Activated CD4-positive, alpha-beta T cell treated with anti-CD3 and anti-CD28 coated beads, Interleukin-2, amount 50 U/mL, for 1 hour (primary cell): ENCODE measurements at regions not wholly inside any gene's neighbourhood (a gene's known extent, or its start where the extent isn't known, plus 50 kb on each side); places are given as distances from the start of the nearest gene placed in this dataset.
"Not testable (repeated sequence)": the region's sequence is repeated elsewhere in the genome, so short reads cannot be mapped to it uniquely, and the experiment has no call there.

Source experiments
- DNase-seq: peaks from one replicate; pipeline ENCODE4 v3.0.0-alpha.2; 2020

DNA sequence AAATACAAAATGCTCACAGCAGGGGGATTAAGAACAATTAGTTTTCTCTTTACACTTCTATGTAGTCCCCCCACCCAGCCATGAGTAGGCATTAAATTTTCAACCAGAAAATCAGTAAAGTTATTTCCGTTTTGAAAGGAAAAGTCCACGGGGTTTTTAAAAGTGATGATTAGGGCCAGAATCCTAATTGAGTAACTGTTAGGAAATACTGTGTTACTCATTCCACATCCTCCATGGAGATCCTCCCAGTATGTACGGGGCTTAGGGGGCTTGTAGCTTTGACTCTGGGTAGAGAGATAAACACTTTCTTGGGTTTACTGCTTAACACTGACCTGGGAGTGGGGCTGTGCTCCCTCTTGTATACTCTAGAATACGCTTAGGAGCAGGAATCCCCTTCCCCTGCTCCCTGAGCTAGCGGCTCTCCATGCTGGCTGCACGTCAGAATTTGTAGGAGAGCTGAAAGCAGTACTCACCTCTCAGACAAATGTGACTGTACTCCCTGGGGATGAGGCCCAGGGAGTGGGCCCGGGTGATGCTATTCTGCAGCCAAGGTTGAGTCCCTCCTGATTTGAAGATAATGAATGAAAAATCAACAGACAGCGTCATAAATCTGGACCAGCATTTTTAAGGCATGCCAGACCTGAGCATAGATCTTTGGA, 100.5 kb downstream of the SLC4A3 start:
- DNase-seq = no peak

DNA sequence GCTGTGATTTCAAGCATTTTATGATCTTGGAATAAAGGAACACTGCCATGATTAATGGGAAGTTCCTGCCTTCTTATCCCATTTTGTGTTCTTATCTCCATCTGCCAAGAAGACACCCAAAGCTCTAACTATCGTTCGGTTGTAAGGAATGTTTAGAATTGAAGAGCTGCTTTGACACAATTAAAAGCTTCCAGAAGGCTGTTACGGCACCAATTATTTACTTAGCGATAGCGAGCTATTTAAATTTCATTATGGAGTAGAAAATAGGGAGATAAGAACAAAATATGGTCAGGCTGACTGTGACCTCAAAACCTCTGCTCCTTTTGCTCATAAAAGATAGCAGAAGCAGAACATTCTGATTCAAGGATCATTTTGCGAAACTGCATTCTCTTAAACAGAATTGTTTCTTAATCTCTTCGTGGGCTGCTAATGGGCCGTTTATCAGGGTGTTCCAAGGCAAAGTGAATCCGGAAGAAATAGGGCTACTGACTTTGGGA, 101.6 kb downstream of the SLC4A3 start:
- DNase-seq = no peak

DNA sequence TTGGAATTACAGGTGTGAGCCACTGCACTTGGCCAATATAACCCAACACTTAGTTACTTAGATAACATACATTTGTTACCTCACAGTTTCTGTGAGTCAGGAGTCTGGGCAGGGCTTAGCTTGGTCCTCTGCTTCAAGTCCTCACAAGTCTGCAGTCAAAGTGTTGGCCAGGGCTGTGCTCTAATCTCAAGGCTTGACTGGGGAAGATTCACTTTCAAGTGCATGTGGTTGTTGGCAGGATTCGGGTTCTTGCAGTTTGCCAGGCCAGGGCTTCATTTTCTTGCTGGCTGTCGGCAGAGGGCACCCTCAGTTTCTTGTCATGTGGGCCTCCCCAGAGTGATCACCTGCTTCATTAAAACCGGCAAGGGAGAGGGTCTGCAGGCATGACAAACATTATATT, 103.7 kb downstream of the SLC4A3 start:
- no peak for DNase-seq

DNA sequence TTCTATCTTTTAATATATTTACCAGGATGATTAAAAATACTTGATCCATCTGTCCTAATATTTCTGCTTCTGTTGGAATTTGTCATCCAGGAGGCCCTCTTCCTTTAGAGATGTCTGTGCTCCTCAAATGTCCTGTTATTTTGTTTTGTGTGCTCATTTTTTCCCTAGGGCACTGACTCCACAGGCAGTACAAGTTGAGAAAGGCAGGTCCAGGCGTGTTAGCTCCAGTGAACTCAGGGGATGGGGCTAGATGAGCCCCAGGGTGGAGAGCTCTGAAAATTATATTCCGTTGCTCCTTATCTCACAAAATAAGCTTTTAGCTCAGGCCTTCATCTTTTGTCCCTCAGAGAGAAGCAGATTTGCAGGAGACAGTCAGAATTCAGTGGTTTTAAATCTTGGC, 105.7 kb downstream of the SLC4A3 start:
- no peak for DNase-seq

DNA sequence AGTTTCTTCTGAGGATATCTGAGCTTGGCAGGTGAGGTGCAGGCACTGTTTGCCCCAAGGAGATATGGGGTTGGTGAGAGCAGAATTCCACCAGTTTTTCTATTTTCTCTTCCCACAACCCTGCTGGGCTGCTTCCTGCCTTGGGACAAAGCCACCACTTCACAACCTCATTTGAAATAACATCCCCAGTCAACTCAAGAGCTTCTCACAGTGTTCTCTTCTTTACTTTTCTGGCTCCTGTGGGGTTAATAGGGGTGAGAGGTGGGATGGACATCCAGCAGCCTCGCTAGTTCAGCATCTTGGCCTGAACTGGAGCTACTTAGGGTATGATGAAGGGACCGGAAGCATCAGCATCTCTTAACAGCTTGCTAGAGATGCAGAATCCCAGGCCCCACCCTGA, 106.3 kb downstream of the SLC4A3 start:
- DNase-seq = no peak

DNA sequence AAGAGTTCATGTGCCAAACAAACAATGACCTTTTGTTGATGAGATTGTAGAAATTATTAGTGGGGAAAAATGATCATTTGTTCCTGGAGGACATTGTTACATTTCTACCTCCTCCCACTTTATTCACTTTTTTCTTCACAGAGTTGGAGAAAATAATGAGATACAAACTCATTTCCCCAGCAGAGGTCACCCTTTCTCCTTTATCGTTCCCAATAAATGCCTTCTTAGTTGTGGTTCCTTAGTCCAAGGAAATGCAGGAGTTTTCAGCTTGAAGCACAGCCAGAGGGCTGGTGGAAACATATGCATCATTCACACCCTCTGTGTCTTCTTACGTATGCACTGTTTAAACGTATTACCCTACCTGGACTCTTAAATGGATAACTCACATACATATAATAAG, 108.8 kb downstream of the SLC4A3 start:
- DNase-seq = no peak

DNA sequence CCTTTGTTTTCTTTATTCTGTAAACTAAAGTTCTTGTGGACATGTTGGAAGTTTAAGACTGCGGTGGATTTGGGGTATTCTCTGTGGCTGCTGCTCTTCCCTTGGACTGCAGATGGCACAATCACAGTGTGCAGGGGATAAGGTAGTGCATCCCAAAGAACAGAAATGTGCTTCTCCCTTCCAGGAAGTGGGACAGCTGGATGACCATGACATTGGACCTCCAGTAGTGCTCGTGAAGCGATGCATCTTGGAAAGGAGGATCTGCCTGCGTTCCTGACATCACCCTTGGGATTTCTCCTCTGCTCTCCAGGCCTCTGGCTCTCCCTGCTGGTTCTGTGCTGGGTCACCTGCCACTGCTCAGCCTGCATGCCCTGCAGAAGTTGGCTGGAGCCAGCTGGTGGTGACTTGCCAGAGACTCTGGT, 109.9 kb downstream of the SLC4A3 start:
- no peak for DNase-seq

DNA sequence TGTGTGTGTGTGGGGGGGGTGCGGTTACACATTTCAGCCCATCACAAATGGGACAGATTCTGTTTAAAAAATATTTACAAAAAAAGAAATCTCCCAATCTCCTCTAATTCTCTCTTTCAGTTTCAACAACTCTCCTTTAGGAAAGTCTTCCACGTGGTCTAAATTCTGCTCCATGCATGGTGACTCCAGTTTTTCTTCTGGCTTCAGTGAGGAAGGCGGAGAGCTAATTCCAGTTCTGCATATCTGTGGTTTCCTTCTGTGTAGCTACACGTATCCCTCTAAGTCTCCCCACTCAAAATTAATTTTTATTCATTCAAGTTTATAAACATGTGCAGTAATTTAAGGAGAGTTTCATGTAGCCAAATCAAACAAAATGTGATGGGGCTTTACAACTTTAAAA, 111.6 kb downstream of the SLC4A3 start:
- no peak for DNase-seq

DNA sequence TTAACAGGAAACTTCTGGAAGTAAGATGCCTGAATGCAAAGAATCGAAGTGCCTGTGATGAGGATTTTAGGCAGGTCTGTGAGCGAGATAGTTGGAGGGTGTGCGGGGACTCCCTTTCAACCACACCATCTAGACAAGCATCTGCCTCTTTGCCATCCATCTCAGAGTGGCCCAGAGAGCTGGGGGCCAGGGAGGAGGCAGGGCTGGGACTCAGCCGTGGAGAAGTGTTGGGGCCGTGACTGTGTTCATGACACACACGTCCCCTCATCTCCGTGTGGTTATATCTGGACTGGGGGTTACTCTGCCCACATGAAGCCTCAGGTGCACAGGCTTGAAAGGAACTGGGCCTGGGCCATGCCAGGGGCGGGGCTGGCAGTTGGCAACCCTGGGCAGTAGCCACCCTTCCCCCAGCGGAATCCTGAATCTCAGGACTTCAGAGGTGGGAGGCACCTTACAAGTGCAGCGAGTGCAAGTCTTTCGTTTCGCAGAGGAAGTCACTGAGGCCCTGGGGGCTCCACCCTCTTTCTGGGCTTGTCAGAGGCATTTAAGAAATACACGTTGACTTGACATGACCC, 112.5 kb downstream of the SLC4A3 start:
- DNase-seq = no peak

DNA sequence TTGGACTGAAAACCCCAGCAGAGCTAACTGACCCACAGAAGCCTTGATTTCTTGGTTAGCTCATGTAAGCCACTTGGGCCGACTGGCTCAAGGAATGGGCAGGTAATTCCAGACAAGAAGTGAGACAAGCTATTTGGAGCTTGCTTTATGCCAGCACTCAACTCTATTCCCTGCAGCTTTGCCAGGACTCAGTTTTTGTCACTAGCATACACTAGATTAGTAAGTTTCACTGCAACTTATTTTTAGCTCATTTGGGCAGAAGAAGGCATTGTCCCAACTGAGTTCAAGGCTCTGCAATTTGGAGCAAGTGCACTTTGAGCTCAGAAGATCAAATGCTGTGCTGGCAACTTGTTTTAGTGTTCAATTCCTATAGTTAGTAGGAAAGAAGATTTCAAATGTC, 116.1 kb downstream of the SLC4A3 start:
- no peak for DNase-seq

DNA sequence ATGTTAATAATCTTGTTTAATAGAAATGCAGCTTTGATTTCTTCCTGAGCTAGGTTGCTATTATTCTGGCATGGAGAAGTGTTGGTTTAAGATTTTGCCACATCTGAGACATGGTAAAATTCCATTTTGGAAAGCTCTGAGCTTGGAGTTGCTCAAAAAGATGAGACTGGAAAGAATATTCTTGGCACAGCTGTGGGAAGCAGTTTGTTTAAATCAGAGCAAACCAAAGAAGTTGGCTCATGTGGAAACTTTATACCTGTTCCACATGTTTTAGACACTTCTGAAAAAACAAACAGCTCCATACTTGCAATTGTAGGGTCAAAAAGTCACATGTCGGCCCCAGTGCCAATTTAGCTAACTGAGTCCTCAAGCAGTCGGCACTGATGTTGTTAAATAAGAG, 116.6 kb downstream of the SLC4A3 start:
- DNase-seq = no peak

DNA sequence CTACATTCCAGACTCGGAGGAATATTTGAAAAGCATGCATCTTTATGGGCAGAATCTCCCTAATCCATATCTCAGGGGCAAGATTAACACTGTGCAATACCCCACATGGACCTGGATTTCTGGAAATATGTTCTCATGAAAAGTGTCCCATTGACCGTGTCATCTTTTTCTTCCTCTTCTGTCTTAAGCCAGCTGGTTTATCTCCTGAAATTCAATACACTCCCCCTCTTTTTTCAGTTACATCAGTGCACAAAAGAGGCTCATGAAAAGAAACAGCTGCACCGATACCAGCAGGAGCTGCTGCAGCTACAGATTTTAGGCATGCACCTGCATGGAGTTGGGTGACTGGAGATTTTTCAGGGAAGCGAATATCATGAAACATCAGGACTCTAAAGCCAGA, 117.2 kb downstream of the SLC4A3 start:
- no peak for DNase-seq

DNA sequence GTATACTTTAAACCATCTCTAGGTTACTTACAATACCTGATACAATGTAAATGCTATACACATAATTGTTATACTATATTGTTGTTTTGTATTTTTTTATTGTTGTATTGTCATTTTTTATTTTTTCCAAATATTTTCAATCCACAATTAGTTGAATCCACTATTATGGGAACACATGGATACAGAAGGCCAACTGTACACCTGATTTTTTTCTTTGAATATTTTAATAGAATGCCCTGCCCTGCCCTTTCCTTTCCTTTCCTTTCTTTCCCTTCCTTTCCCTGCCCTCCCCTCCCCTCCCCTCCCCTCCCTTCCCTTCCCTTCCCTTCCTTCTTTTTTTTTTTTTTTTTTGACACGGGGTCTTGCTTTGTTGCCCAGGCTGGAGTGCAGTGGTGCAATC, 120.2 kb downstream of the SLC4A3 start:
- no peak for DNase-seq

DNA sequence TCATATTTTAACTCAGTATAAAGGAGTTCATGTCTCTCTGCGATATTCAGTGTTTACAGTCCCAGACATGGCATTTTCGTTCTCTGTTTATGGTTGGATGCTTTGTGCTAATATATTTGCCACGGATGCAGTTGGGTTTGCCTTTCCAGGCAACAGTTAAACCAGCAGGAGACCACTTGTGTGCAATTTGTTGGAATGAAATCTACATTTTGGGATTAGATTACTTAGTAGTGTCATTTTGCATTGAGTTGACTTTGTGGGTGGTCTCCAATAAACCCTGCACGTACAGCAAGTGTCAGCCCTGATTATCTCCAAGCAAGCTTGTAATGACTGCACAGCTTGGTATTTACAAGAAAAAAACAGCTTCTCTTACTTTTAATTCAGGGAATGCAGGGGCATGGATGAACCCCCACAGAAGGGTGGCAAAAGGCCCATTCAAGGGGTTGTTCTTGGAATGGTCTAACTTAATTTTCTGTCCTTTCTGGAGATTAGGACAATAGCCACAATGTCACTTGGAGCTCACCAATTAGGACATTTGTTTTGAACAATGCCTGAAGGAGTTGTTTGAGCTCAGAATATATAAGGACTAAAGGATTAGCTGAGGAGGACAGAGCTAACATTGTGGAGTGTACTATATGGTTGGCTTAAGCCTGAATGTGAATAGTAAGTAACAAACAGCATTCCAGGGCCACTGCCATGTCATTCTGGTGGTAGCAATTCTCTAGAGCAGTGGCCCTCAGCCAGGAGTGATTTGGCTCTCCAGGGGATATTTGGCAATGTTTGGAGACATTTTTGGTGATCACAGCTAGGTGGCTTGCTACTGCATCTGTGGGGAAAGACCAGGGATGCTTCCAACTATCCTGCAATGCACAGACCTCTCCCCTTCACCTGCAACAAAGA, 121.5 kb downstream of the SLC4A3 start:
- no peak for DNase-seq

DNA sequence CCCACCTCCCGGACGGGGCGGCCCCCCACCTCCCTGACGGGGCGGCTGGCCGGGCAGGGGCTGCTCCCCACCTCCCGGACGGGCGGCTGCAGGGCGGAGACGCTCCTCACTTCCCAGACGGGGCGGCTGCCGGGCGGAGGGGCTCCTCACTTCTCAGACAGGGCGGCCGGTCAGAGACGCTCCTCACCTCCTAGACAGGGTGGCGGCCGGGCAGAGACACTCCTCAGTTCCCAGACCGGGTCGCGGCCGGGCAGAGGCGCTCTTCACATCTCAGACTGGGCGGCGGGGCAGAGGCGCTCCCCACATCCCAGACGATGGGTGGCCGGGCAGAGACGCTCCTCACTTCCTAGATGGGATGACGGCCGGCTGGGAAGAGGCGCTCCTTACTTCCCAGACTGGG, 123.7 kb downstream of the SLC4A3 start:
- not testable (repeated sequence) for DNase-seq

DNA sequence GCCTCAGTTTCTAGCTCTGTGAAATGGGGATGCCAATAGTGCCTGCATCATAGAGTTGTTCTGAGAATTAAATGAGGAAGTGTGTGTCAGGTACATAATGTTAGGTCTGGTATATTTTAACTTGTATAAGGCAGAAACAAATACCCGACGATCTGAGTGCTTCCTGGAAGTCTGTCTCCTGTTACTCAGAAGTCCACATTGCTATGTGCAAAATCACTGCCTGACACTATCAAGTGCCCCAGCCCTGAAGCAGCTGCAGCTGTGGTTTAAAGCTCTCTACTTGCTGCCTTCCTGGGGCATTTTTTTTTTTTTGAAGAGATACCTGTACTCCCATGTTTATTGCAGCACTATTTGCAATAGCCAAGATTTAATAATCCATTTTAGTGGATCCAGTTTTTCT, 125.3 kb downstream of the SLC4A3 start:
- no peak for DNase-seq

DNA sequence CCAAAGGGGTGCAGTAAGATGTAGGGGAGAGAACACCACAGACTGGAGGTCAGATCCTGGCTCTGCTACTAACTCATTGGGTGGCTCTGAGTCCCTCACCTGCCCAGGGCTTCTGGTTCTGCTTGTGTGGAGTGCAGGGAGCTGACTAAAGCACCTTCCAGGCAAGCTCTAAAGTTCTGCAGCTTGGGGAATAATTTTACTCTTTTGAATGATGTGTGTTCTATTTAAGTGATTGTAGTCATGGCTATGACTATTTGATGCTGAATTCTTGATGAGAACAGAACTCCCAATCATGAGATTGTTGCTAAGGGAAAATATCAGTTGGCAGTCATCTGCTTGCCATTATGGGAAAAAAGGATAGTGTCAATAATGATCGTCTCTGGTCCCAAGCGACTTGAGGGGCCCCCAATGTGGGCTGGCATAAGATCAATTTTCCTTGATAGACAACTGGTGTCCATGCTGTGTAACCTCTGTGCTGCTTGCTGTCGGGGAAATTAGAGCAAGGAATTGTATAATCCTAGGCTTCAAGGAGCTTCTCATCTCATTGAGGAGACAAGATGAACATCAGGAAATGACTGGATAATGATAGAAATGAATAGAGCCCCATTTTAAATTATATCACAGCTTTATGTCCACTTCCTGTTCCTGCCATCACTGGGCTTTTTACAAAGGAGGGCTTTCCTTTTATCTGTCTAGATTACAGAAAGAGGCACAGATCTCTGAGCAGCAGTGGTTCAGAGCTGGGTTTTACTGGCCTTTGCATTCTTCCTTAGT, 131.7 kb downstream of the SLC4A3 start:
- no peak for DNase-seq

DNA sequence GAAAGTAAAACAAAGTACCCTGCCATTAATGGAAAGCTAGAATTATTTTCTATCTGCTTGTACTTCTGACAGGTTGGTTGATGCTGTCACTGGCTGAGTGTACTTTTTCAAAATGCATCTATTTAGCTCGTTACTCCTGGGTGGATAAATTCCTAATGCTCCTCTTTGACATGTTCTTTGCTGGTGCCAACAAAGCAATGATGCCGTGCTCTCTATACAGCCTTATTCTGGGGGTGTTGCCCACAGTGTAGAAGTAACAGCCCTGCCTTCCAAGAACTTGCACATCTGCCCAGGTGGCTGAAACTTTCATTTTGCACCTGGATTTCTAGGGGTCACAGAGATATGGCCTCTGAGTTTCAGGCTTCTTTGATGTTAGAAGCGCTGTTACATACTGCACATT, 132.4 kb downstream of the SLC4A3 start:
- DNase-seq = no peak

DNA sequence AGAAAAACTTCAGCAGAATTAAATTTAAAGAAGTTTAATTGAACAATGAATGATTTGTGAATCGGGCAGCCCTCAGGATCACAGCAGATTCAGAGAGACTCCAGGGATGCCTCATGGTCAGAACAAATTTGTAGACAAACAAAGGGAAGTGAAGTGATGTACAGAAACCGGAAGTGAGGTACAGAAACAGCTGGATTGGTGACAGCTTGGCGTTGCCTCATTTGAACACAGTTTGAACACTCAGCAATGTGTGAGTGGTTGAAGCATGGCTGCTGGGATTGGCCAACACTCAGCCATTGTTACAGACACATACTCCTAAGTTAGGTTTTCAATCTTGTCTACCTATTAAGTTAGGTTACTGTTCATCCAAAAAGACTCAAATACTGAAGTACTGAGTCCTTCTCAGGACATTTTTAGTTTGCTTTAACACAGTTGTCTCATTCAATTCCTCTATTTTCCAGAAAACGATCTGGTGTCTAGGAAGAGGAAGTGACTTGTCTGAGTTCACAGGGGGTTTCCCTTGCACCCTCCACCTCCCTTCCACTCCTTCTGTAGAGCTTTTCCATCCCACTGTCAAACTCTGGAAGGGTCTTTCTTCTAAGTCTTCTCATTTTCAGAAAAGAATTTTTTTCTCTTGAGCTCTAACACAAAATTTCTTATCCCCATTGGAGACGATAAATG, 137.9 kb downstream of the SLC4A3 start:
- no peak for DNase-seq

DNA sequence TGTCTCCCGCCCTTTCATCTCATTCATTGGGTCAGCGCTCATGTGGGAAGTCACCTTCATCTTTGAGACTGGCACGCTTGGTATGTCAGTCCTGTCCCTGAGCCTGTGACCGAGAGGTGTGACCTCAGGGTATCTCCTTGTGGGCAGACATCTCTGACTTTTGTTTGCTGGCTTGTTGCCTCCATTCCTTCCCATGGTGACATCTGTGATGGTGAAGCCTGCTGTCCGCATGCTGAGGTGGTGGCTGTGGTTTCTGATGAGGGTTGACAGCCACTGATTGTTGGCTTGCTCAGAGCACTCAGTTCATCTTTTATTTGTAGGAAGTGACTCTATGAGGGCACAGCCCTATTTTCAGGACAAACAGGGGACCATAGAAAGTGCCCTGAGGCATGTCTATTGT, 139.2 kb downstream of the SLC4A3 start:
- no peak for DNase-seq

DNA sequence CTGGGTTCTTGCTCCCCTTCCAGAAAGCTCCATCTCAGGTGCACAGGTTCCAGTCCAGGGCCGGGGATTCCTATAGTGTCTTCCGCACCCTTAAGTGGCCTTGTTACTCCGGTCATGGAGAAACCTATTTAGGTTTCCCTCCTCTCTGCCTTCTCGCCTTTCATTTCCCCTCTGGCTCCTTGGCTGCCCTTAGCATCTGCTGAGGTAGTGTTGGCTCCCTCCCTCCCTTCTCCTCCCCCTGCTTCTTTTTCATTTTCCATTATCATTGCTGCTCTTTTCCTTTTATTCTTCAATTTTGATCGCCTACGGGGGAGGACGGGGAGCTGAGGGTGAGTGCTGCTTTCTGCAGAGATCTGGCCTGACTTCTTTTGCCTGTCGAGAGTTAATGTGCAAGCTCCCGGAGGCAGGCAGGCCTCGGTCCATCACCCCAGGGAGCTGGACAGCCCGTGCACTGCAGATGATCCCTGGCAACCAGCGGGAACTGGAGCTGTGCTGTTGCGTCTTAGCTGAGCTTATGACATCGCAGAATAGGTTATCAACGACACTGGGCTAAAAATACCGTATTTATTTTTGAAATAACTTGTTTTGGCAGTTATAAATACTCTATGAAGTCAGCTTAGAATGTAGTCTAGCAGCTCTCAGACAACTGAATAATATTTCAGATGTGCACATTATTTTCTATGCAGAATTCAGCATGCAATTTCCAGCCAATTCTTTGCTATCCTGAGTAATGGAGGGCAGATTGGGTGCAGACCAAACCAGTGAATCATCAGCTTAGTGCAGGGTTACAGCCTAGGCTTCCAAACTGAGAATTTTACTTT, 141.9 kb downstream of the SLC4A3 start:
- no peak for DNase-seq
